ENCODE measurements at regions not wholly inside any gene's neighbourhood (a gene's known extent, or its start where the extent isn't known, plus 50 kb on each side); places are given as distances from the start of the nearest gene placed in this dataset.

GRCh38 chr13:58151452-58151851 lies 519.9 kb downstream of the PCDH17 start:
- Histone ChIP-seq H3K27ac (ENCODE audit: low read depth, low read length) (no peak overlapping the region), H3K36me3 (ENCODE audit: control insufficient read depth, low read length) (no peaks in the 10 kb centered on the region), H3F3A (ENCODE audit: control insufficient read depth, insufficient read depth) (no peaks in the 10 kb centered on the region), H3K9me3 (ENCODE audit: control insufficient read depth, insufficient read depth, low read length) (no peaks in the 10 kb centered on the region), H3K4me1 (ENCODE audit: control insufficient read depth, low read length) (no peaks in the 10 kb centered on the region), H3K4me2 (ENCODE audit: low read length) (no peak overlapping the region), H3K9me2 (replicated peaks; ENCODE audit: control insufficient read depth, low read length) (no peaks in the 10 kb centered on the region), H3K4me3 (ENCODE audit: low read length) (no peak overlapping the region), H3K79me2 (ENCODE audit: control insufficient read depth, low read length) (no peaks in the 10 kb centered on the region), H3K27me3 (ENCODE audit: control insufficient read depth, low read length) (no peaks in the 10 kb centered on the region), H4K20me1 (ENCODE audit: control insufficient read depth, insufficient read depth, low read depth, low read length) (no peaks in the 10 kb centered on the region)
- TF ChIP-seq CTCF (IDR thresholded peaks at IDR 0.05; ENCODE audit: low read depth, low read length, poor library complexity, severe bottlenecking): no peak
- no peak for TF ChIP-seq EZH2phosphoT487 (IDR thresholded peaks at IDR 0.05; ENCODE audit: borderline replicate concordance, low read length)

GRCh38 chr13:58160980-58161379 lies 529.4 kb downstream of the PCDH17 start:
- H3K36me3 ChIP-seq (ENCODE audit: control insufficient read depth, low read length): no peaks in the 10 kb centered on the region
- H3K9me2 ChIP-seq (replicated peaks; ENCODE audit: control insufficient read depth, low read length): no peaks in the 10 kb centered on the region
- no peak for TF ChIP-seq EZH2phosphoT487 (IDR thresholded peaks at IDR 0.05; ENCODE audit: borderline replicate concordance, low read length)
- no peak for TF ChIP-seq CTCF (IDR thresholded peaks at IDR 0.05; ENCODE audit: low read depth, low read length, poor library complexity, severe bottlenecking)
- H3K79me2 ChIP-seq (ENCODE audit: control insufficient read depth, low read length): no peaks in the 10 kb centered on the region
- H3K27ac ChIP-seq (ENCODE audit: low read depth, low read length): no peak overlapping the region
- no peak overlapping the region for H3K4me3 ChIP-seq (ENCODE audit: low read length)
- no peaks in the 10 kb centered on the region for H3F3A ChIP-seq (ENCODE audit: control insufficient read depth, insufficient read depth)
- H3K9me3 ChIP-seq (ENCODE audit: control insufficient read depth, insufficient read depth, low read length): no peaks in the 10 kb centered on the region
- H3K4me1 ChIP-seq (ENCODE audit: control insufficient read depth, low read length): no peaks in the 10 kb centered on the region
- no peaks in the 10 kb centered on the region for H3K27me3 ChIP-seq (ENCODE audit: control insufficient read depth, low read length)
- no peaks in the 10 kb centered on the region for H4K20me1 ChIP-seq (ENCODE audit: control insufficient read depth, insufficient read depth, low read depth, low read length)
- H3K4me2 ChIP-seq (ENCODE audit: low read length): no peak overlapping the region

GRCh38 chr13:58165617-58166016 lies 534.1 kb downstream of the PCDH17 start:
- no peak overlapping the region for H3K27ac ChIP-seq (ENCODE audit: low read depth, low read length)
- H3K27me3 ChIP-seq (ENCODE audit: control insufficient read depth, low read length): no peaks in the 10 kb centered on the region
- no peaks in the 10 kb centered on the region for H3K79me2 ChIP-seq (ENCODE audit: control insufficient read depth, low read length)
- H3K4me2 ChIP-seq (ENCODE audit: low read length): no peak overlapping the region
- no peaks in the 10 kb centered on the region for H3K36me3 ChIP-seq (ENCODE audit: control insufficient read depth, low read length)
- H3F3A ChIP-seq (ENCODE audit: control insufficient read depth, insufficient read depth): no peaks in the 10 kb centered on the region
- H3K9me3 ChIP-seq (ENCODE audit: control insufficient read depth, insufficient read depth, low read length): no peaks in the 10 kb centered on the region
- TF ChIP-seq EZH2phosphoT487 (IDR thresholded peaks at IDR 0.05; ENCODE audit: borderline replicate concordance, low read length) (no peak), CTCF (IDR thresholded peaks at IDR 0.05; ENCODE audit: low read depth, low read length, poor library complexity, severe bottlenecking) (no peak)
- no peaks in the 10 kb centered on the region for H4K20me1 ChIP-seq (ENCODE audit: control insufficient read depth, insufficient read depth, low read depth, low read length)
- no peak overlapping the region for H3K4me3 ChIP-seq (ENCODE audit: low read length)
- no peaks in the 10 kb centered on the region for H3K4me1 ChIP-seq (ENCODE audit: control insufficient read depth, low read length)
- no peaks in the 10 kb centered on the region for H3K9me2 ChIP-seq (replicated peaks; ENCODE audit: control insufficient read depth, low read length)

GRCh38 chr13:58181111-58181510 lies 549.6 kb downstream of the PCDH17 start:
- TF ChIP-seq CTCF (IDR thresholded peaks at IDR 0.05; ENCODE audit: low read depth, low read length, poor library complexity, severe bottlenecking) (no peak), EZH2phosphoT487 (IDR thresholded peaks at IDR 0.05; ENCODE audit: borderline replicate concordance, low read length) (no peak)
- H3K9me3 ChIP-seq (ENCODE audit: control insufficient read depth, insufficient read depth, low read length): no peaks in the 10 kb centered on the region; the same call in 1 of the 2 replicates
- H3K4me1 ChIP-seq (ENCODE audit: control insufficient read depth, low read length): no peaks in the 10 kb centered on the region
- H3K27me3 ChIP-seq (ENCODE audit: control insufficient read depth, low read length): no peaks in the 10 kb centered on the region
- no peak overlapping the region for H3K27ac ChIP-seq (ENCODE audit: low read depth, low read length)
- no peak overlapping the region for H3K4me2 ChIP-seq (ENCODE audit: low read length)
- H3K79me2 ChIP-seq (ENCODE audit: control insufficient read depth, low read length): no peaks in the 10 kb centered on the region
- H3K36me3 ChIP-seq (ENCODE audit: control insufficient read depth, low read length): no peaks in the 10 kb centered on the region
- no peaks in the 10 kb centered on the region for H3K9me2 ChIP-seq (replicated peaks; ENCODE audit: control insufficient read depth, low read length)
- H3F3A ChIP-seq (ENCODE audit: control insufficient read depth, insufficient read depth): no peaks in the 10 kb centered on the region
- no peaks in the 10 kb centered on the region for H4K20me1 ChIP-seq (ENCODE audit: control insufficient read depth, insufficient read depth, low read depth, low read length)
- no peak overlapping the region for H3K4me3 ChIP-seq (ENCODE audit: low read length)

Measured in DOHH2 (cell line).